Erythroblast (primary cell): ENCODE measurements at regions not wholly inside any gene's neighbourhood (a gene's known extent, or its start where the extent isn't known, plus 50 kb on each side); places are given as distances from the start of the nearest gene placed in this dataset.

Experiments used
- GATA1 ChIP-seq: IDR thresholded peaks from 2 replicates; pipeline ENCODE4 v1.6.1; 2011; ENCODE audit warnings: low read depth, mild to moderate bottlenecking, control low read depth, low read length, moderate library complexity
- POLR2A ChIP-seq: IDR thresholded peaks from 2 replicates; pipeline ENCODE4 v1.6.1; 2011; ENCODE audit warnings: mild to moderate bottlenecking, low read length

DNA sequence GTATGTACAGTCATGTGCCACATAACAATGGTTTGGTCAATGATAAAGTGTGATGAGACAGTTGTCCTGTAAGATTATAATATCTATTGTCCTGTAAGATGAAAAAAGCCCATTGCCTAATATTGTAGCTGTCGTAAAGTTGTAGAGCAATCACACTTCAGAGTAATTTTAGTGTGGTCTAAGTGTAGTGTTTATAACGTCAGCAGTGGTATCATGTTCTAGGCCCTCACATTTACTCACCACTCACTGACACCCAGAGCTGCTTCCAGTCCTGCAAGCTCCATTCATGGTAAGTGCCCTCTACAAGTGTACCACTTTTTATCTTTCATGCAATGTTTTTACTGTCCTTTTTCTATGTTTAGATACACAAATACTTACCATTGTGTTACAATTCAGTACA lies 259.9 kb upstream of the RAB4A start:
- TF ChIP-seq POLR2A (no peak), GATA1 (no peak)
